ENCODE measurements at regions not wholly inside any gene's neighbourhood (a gene's known extent, or its start where the extent isn't known, plus 50 kb on each side); places are given as distances from the start of the nearest gene placed in this dataset.
"Not testable (repeated sequence)": the region's sequence is repeated elsewhere in the genome, so short reads cannot be mapped to it uniquely, and the experiment has no call there.

DNA sequence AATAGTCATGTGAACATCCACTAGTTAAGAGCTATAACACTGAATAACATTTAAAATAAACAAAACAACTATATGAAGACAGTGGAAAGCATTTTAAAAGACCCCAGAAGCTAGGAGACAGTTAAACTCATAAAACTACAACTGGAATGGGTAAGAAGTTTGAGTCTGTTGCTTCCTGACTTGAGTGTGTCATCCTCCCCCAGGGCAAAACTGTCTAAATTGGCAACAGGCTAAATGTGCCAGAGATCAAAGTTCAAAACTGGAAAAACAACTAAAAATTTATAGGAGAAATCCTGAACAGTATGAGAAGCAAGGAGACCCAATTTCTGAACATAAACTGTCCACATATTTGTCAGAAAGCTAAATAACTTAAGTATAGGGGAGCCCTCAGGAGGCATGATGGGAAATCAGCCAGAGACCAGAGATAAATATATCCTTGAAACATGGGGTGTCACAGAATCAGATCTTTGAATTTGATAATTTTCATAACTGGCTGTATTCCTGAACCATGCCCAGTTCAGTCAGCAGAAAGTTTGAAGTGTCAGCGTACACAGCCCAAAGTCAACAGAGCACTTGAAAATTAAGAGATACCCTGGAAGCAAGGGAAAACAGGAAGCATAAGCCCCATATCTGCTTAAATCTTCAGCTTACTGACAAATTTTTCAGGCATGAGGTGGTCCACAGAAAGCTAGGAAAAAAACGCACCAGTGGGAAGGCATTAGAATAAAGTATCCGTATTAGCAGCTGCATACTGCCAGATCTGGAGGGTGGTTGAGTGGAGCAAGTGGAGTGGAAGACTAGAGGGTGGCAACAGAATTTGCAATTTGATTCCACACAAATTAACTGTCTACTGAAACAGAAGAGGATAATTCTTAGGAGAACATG, 516.1 kb upstream of the MAN1A1 start:
- no peak for DNase-seq

DNA sequence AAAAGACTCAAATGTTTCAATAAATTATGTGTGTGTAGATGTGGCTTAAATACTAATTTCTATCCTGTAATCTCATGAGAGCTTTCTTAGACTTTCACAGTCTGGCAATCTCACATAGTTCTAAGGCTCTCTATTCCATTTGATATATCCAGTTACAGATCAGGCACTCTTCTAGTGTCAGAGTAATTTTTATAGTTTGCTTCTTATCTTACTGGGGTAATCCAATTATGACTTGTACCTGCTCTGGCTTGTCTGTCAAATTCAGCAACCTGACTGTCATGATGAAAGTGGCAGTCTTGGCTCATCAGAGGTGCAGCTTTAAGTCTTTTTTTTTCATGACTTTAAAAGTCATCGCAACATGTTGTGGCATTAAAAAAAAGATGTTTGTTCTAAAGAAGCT, 513.2 kb upstream of the MAN1A1 start:
- DNase-seq, result no peak

DNA sequence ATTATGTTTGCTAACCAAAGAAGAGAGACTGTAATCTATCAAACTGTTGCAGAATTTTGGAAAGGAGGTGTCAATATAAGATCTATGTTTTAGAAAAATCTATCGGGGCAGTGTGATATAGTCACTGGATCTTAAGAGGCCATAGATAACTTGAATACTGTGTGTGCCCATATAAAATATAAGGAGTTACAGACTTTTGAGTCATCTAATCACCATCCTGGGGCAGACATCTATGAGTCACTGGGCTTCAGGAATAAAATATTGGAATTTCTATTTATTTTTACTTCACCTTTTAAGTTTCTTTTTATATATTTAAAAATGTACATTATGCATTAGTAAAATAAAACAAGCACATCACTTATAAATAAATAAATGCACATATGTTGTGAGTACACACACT, 509.3 kb upstream of the MAN1A1 start:
- DNase-seq, result no peak

DNA sequence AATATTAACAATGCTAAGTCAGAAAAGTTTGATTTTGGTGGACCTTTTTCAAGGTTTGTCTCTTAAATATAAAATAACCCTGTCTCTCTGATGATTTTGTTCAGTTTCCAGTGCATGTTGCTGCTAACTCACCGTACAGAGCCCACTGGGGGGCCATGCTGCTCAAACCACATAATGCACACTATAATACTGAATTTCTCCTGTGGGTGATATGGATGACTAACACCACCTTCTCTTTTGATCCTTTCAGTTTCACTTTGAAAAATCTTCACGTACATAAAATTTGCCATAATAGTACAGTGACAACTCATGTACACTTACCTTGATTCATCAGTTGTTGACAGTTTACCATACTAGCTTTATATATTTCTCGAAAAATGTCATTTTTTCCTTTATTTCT, 506.6 kb upstream of the MAN1A1 start:
- DNase-seq, result no peak

DNA sequence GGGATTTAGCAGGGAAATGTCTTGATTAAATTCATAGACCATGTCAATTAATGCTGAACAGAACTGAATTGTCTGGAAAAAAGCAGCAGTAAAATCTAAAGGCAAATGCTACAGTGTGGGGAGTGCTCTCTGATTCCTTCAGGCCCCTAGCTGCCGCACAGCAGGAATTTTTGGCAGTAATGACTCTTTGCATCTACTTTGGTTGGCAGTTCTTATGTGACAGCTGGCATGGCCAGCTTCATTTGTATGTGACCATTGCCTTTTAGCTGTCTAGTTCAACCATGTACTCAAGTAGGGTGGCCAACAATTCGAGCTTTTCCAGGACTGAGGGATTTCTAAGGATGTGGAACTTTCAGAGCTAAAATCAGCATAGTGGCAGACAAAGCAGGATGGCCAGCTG, 499.1 kb upstream of the MAN1A1 start:
- no peak for DNase-seq

DNA sequence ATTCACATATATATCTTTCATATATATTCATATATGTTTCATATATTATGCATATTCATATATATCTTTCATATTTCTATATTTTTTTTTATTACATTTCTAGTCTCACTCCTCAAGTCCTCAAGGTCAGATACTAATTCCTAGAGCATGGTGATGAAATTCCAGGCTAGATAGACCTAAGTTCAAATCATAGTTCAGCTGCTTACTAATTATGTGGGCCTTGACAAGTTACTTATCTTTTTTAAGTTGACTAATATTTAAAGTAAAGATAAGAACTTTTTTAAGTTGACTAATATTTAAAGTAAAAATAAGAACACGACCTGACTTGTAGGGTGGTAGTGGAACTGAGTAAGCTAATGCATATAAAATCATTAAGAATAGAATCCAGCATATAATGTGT, 495.6 kb upstream of the MAN1A1 start:
- no peak for DNase-seq

DNA sequence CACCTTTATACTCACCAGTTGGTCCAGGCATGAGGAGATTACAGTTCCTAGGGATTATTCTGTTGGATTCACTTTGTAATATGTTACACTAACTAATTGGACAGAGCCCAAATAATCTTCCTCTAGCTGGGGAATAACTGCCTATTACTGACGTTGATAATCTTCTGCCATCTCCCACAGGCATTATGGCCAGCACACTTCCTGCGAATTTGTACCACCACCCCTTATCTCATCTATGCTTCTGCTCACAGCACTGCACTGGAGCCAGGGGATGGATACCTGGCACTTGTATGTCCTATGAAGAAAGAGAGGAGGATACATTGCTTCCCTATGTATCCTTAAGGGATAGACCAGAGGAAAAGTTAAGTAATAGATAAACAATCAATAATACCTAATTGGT, 494.8 kb upstream of the MAN1A1 start:
- DNase-seq, result no peak

DNA sequence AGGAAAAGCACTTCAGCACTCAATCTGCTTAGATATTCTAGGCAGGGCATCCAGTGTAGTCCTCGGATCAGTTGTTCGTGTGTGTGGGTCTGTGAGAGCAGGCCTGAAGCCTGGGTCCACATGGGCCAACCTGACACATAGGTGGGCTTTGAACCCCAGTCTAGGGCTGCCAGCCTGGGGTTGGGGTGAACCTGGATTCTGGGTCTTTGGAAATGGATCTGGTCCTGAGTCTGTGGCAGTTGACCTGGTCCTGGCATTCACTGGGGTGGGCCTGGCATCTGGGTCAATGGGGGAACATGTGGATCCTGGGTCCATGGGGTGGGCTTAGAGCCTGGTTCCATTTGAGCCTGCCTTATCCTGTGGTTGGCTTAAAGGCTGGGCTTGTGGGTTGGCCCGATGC, 492.6 kb upstream of the MAN1A1 start:
- no peak for DNase-seq

DNA sequence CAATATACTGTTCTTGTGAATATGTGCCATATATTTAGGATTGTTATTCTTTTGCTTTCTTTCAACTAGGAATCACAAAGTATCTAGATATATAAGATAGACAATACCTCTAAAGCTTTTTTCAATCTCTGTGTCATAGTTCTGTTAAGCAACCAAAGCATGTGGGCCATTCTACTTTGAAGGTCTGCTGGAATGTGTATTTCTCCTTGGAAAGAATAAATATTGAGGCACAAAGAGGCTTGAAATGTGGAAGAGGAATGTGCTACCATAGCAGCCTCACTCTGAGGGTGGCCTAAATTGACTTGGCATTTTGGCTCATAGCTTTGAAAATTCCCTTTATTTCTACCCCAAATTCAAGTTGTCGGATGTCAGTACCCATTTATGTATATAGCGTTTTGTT, 488.5 kb upstream of the MAN1A1 start:
- no peak for DNase-seq

DNA sequence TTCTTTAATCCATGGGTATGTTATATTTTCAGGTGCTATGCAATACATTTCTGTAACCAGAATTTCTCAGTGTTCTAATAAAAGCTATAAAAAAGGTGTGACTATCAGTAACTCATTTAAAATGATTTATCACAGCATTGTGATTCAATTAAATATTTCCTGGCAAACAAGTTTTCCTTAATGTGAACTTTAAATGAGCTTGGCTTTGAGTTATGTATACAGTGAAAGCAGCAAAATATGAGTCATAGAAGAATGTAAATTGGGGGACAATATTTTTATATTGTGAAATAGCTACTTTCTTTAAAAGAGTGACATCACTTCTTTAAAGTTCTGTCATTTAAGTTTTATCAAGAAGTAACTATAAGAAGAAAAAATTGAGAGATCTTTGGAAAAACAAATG, 484.9 kb upstream of the MAN1A1 start:
- no peak for DNase-seq

DNA sequence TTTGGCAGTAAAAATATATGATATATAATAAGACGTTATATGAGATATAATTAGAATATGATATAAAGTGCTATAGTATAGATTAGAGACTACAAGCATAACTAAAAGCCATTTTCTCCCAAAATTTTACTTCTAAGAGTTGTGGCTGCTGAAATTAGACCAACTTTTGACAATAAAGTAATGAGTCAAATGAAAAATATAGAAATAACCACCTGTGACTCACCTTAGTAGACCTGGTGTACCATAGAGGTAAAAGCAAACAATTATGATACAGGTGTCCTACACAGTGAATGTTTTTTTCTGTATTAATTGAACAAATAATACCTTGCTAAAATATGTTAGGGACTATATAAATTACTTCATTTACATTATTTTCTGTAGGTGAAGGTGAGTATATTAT, 482.9 kb upstream of the MAN1A1 start:
- DNase-seq, result no peak

DNA sequence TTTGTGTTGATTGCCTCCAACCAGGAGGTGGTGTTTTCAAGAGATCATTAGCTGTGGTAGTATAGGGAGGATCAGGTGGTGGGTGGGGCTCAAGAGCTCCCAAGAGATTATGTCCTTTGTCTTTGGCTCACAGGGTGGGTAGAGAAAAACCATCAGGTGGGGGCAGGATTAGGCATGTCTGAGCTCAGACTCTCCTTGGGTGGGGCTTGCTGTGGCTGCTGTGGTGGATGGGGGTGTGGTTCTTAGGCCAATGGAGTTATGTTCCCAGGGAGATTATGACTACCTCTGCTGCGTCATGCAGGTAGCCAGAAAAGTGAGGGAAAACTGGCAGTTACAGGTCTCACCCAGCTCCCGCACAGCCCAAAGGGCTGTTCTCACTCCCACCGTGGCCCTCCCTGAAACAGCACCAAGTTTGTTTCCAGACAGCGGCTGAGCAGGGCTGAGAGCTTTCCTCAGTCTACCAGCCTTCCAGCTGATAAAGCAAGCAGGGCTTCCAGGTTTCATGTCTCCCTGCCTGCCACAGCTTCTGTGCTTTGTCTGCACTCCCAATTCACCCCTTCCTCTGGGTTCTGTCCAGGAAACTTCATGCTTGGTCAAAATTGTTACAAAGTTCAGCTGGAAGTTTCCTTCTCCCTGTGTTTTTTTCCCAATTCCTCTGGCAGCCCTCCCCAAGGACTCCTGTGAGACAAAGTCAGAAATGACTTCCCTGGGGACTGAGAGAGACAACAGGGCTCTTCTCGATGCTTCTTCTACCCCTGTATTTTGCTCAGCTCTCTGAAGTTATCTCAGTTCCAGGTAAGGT, 481.1 kb upstream of the MAN1A1 start:
- DNase-seq, result no peak

DNA sequence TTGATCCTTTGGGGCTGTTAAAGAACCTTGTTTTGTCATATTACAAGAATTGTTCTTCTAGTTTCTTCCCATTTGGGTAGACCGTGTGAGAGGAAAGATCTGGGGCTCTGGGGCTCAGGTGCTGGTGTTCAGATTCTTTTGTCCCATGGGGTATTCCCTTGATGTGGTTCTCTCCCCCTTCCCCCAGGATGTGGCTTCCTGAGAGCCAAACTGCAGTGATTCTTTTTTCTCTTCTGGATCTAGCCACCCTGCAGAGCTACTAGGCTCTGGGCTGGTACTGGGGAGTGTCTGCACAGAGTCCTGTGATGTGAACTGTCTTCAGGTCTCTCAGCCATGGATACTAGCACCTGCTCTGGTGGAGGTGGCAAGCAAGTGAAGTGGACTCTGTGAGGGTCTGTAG, 480.5 kb upstream of the MAN1A1 start:
- DNase-seq, result no peak

DNA sequence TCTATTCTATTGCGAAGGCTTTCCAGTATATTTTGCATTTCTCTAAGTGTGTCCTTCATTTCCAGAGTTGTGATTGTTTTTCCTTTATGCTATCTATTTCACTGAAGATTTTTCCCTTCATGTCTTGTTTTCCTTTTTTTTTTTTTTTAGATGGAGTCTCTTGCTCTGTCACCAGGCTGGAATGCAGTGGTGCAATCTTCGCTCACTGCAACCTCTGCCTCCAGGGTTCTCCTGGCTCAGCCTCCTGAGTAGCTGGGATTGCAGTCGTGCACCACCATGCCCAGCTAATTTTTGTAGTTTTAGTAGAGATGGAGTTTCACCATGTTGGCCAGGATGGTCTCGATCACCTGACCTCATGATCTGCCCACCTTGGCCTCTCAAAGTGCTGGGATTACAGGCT, 479.9 kb upstream of the MAN1A1 start:
- DNase-seq, result not testable (repeated sequence)

DNA sequence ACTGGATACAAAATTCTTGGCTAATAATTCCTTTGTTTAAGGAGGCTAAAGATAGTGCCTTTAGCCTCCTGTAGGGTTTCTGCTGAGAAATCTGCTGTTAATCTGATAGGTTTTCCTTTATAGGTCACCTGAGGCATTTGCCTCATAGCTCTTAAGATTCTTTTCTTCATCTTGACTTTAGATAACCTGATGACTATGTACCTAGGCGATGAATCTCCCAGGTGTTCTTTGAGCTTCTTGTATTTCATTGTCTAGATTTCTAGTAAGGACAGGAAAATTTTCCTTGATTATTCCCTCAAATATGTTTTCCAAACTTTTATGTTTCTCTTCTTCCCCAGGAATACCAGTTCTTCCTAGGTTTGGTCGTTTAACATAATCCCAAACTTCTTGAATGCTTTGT, 479.4 kb upstream of the MAN1A1 start:
- no peak for DNase-seq

DNA sequence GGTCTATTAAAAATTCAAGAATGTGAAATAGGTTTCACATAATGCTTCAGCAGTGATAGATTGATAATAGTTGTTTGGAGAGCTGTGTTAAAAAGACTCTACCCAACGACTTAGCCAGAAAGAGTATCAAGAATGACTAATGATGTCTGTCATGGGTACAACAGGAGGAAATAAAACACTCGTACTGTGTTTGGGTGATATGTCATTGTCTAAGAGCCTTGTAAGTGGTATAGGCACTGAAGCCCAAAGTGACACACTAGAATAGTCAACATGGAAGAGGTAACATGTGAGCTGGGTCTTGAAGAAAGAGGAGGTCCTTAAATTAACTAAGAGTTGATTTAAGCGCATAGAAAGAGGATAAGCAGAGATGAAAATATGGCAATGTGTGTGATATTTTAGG, 471.8 kb upstream of the MAN1A1 start:
- DNase-seq, result no peak

DNA sequence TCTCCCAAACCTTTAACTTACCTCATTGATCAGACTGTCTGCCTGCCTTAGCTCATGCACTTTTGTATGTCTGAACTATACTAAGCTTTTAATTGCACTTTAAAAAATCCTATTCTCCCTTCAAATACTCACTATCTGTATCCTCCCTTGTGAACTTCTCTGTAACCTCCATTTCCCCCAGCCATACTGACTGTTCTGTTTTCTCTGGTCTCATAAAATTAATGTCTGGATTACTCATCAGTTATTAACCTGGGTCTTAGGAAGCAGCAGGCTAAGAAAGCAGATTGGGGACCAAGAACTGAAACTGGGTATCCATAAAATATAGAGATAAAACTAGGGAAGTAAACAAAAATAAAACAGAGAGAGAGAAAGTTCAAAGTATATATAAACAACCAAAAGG, 469.3 kb upstream of the MAN1A1 start:
- DNase-seq, result no peak

DNA sequence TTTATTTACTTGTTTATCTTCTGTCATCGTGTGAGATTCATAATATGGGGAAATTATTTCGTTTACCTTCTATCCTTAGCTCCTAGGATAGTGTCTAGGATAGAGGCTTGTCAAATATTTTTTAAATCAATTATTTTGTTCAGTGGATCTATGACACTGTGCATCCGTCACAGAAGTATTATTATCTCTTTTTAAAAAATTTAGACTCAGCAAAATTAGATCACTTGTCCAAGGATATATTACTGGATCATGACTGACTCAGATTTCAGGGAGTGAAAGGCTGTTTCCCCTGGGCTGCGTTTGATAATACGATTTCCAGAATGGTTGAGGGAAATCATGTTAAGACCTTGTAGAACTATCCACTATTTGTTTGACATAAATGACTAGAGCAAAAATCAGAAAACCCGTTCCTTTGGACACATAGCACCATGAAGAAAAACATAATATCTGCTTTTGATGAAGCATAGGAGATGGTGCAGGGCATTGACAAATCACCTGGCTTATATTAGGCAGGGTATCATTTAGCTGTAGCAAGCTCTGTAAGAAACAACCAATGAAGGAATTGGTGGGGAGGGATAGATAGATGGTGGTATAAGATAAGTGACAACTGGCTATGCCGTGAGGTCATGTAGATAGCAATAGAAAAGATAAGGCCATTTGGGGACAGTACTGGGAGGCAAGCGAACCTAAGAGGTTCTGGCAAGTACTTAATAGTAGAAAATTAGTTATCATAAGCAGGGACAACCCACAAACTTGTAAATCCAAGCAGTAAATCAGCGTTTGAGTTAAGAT, 465.2 kb upstream of the MAN1A1 start:
- DNase-seq, result no peak

DNA sequence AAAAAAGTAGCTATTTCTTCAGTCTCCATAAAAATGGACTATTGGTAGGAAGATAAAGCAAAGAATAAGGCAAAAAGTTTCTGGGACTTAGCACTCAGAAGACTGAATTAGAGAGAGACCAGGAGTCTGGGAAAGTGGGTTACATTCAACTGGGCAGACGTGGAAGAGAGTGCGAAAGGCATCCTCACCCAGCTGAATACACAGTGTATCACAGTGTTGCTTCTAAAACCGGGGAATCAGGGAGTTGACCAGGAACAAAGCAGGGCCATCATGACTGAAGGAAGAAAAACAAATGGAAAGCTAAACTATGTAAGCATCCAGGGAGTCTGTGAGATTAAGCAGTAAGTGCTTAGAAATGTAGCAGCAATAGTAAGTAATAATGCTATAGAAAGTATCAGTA, 452.9 kb upstream of the MAN1A1 start:
- DNase-seq, result no peak

DNA sequence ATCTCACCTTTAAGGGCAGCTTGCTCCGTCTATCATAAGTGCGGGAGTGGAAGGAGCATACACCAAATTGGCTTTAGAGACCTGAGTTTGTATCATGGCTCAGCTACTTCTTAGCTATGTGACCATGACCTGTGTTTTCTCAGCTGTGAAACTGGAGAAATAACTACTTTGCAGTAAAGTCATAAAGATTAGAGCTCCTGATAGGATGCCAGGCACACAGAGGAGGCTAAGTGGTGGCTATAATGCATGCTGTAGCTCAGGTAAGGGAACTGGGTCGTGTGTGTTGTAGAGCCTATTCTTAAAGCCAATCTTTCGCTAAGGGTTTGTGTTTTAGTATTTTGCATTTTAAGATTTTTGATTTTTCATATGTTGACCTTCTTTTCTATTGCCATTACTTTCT, 451.5 kb upstream of the MAN1A1 start:
- no peak for DNase-seq

DNA sequence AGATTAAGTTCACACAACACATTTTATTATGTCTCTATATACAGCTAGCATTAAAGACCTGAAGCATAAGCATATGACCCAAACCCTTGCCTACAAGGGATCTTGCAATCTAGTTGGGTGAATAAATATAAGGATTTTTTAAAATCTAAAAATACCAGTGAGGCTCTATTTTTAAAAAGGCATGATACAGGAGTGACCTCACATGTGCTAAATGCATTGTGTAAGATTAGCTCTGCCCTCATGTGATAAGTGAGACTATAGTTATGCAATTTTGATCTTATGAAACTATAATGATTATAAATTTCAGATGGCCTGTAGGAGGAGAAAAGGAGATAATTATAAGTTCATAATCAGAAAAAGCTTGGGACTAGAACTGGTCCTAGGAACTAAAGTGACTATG, 451.0 kb upstream of the MAN1A1 start:
- no peak for DNase-seq

DNA sequence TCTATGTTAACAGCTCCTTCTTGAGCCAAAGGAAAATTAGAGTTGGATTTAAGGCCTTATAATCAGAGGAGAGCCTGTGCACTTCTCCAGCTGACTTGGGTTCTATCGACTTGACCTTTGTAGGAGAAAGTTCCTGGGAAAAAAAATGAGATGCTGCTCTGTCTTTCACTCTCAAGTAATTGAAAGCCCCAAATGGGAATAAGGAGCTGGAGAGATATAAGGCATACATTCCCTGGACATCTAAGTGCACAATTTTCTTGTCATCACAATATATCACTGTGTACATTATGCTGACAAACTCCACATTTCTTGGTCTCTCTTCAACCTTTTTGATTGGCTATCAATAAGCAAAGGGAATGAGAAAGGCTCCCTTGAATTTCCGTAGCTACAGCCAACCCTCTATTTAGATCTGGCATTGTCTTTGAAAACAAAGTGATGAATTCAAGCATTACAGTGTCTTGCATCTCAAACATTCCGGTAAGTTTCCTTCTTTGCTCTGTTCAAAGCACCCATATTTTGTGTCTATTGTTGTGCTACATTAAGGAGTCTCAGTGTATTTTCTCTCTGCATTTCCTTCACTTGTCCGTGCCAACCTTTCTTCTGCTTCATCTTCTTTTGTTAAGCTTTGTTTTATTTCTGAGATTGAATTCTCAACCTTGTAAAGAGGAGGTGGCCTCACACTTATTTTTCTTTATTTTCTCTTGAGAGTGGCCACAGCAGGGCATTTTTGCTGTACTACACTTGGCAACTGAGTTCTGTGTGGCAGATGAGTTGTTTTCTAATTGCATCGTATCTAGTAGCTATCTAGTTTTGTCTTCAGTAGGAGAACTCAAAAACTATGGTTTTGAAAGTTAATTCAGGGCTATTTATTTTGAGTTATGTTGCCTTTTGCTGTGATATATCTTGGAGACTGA, 450.3 kb upstream of the MAN1A1 start:
- no peak for DNase-seq

Measured in occipital lobe (tissue), 1 donor.